ENCODE measurements at regions not wholly inside any gene's neighbourhood (a gene's known extent, or its start where the extent isn't known, plus 50 kb on each side); places are given as distances from the start of the nearest gene placed in this dataset.

DNA sequence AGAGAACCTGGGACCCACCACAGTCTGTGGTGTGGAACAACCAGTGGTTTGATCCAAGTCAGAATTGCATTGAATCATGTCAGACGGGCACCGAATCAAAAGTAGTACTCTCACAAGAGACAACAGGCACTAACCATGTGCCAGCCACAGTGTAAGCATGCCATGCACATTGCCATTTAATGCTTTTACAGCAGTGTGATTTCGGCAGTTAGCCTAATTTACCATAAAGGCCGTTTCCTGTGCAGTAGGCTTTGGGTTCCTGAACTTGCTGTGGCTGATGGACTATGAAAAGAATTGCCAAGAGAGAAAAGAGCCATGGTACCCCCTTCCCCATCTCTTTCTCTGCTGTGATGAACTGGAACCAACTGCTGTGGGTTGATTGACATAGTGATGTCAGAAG lies 540.6 kb downstream of the EBF1 start:
- TF ChIP-seq, protein P1, sequence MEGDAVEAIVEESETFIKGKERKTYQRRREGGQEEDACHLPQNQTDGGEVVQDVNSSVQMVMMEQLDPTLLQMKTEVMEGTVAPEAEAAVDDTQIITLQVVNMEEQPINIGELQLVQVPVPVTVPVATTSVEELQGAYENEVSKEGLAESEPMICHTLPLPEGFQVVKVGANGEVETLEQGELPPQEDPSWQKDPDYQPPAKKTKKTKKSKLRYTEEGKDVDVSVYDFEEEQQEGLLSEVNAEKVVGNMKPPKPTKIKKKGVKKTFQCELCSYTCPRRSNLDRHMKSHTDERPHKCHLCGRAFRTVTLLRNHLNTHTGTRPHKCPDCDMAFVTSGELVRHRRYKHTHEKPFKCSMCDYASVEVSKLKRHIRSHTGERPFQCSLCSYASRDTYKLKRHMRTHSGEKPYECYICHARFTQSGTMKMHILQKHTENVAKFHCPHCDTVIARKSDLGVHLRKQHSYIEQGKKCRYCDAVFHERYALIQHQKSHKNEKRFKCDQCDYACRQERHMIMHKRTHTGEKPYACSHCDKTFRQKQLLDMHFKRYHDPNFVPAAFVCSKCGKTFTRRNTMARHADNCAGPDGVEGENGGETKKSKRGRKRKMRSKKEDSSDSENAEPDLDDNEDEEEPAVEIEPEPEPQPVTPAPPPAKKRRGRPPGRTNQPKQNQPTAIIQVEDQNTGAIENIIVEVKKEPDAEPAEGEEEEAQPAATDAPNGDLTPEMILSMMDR (IDR thresholded peaks at IDR 0.05 in 4 of 5, conservative IDR thresholded peaks at IDR 0.05 in 1 of 5) = no peak
- no peak for TF ChIP-seq POLR2A (IDR thresholded peaks at IDR 0.05)

All from gastrocnemius medialis (tissue), 4 donors.